Stimulated activated effector memory CD8-positive, alpha-beta T cell treated with anti-CD3 and anti-CD28 coated beads, Interleukin-12 subunit alpha, Interleukin-12 subunit beta, amount 100 ng/mL, for 72 hours (primary cell): ENCODE measurements at regions not wholly inside any gene's neighbourhood (a gene's known extent, or its start where the extent isn't known, plus 50 kb on each side); places are given as distances from the start of the nearest gene placed in this dataset.
"Not testable (repeated sequence)": the region's sequence is repeated elsewhere in the genome, so short reads cannot be mapped to it uniquely, and the experiment has no call there.

Experiments
- ATAC-seq: fragments of 150-1000 bp; cut with Tn5 transposase; 2 replicates; pipeline ENCODE4 v1.10.0; 2021
- DNase-seq, 2 donors: peaks; one replicate each; pipeline ENCODE4 v3.0.0; 2021 to 2022; ENCODE audit warnings: low spot score in 2 of 2
- H3K27ac Mint-ChIP-seq: one replicate; pipeline ENCODE4 v1.8.0; 2022; ENCODE audit warnings: mild to moderate bottlenecking, mixed read lengths
- H3K36me3 Mint-ChIP-seq: one replicate; pipeline ENCODE4 v1.8.0; 2022; ENCODE audit warnings: mild to moderate bottlenecking, mixed read lengths
- H3K4me1 Mint-ChIP-seq: one replicate; pipeline ENCODE4 v1.8.0; 2022; ENCODE audit warnings: mixed read lengths
- H3K4me3 Mint-ChIP-seq: one replicate; pipeline ENCODE4 v1.8.0; 2022; ENCODE audit warnings: mild to moderate bottlenecking, mixed read lengths
- H3K9me3 Mint-ChIP-seq: one replicate; pipeline ENCODE4 v1.8.0; 2022; ENCODE audit warnings: mixed read lengths

DNA sequence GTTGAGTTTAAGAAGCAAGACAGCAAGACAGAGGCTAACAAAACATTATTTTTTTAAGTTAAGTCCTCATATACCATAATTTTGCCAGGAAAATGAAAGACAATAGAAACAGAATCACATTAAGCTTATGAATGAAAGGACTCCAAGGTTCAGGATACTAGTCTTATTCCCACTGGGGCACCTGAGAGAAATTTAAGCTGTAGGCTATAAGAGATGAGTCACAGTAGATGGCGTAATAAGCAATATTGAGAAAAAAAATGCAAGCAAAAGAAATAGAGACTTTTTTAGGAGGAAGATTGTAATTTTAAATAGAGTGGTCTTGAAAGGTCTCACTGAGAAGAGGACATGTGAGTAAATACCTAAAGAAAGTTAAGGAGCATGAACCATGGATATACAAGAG lies 57.1 kb upstream of the KIF2B start:
- no peak for DNase-seq
- Mint-ChIP-seq H3K9me3 (peaks cover 16% of the 10 kb centered on the region), H3K4me3 (no peak overlapping the region), H3K27ac (no peak overlapping the region), H3K4me1 (no peaks in the 10 kb centered on the region), H3K36me3 (peaks cover 5% of the 10 kb centered on the region)
- no peak for ATAC-seq

GRCh38 chr17:53765129-53765528 lies 57.6 kb upstream of the KIF2B start:
- Mint-ChIP-seq H3K36me3 (peaks cover 5% of the 10 kb centered on the region), H3K4me1 (no peaks in the 10 kb centered on the region), H3K27ac (no peak overlapping the region), H3K4me3 (no peak overlapping the region), H3K9me3 (peaks cover 16% of the 10 kb centered on the region)
- DNase-seq (no peak), ATAC-seq (no peak)

DNA sequence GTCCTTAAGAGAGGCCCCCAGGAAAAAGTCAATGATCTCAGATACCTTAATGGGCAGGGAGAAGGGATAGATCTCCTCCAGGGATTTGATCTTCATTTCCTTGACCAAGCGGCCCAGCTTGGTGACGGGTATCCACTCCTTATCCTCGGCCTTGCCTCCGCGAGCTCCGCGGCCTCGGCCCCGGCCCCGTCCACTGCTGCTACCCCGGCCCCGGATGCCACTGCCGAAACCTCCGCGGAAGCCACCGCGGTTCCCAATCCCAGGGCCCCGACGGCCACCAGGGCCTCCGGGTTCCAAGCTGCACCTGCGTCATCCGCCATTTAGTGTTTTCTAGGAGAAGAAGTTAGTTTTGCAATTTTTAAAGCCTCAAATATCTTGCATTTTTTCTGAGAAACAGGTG lies 65.2 kb upstream of the KIF2B start:
- no peaks in the 10 kb centered on the region for H3K4me1 Mint-ChIP-seq
- ATAC-seq, result no peak
- H3K27ac Mint-ChIP-seq, result no peak overlapping the region
- H3K9me3 Mint-ChIP-seq, result peaks cover 7% of the 10 kb centered on the region
- H3K36me3 Mint-ChIP-seq, result no peaks in the 10 kb centered on the region
- no peak for DNase-seq
- H3K4me3 Mint-ChIP-seq, result no peak overlapping the region

GRCh38 chr17:53757116-53757515 lies 65.6 kb upstream of the KIF2B start:
- H3K4me3 Mint-ChIP-seq, H3K4me1 Mint-ChIP-seq, ATAC-seq, DNase-seq, H3K9me3 Mint-ChIP-seq, H3K36me3 Mint-ChIP-seq, H3K27ac Mint-ChIP-seq: not testable (repeated sequence)

GRCh38 chr17:53749178-53749577 lies 73.5 kb upstream of the KIF2B start:
- H3K4me3 Mint-ChIP-seq, result no peak overlapping the region
- DNase-seq (no peak), ATAC-seq (no peak)
- peaks cover 3% of the 10 kb centered on the region for H3K9me3 Mint-ChIP-seq
- no peaks in the 10 kb centered on the region for H3K4me1 Mint-ChIP-seq
- H3K27ac Mint-ChIP-seq, result no peak overlapping the region
- no peaks in the 10 kb centered on the region for H3K36me3 Mint-ChIP-seq

GRCh38 chr17:53748159-53748820 lies 74.4 kb upstream of the KIF2B start:
- H3K9me3 Mint-ChIP-seq, H3K36me3 Mint-ChIP-seq, H3K4me3 Mint-ChIP-seq, H3K27ac Mint-ChIP-seq, H3K4me1 Mint-ChIP-seq, DNase-seq, ATAC-seq: not testable (repeated sequence)

- Mint-ChIP-seq H3K4me1 (no peaks in the 10 kb centered on the region), H3K9me3 (peaks cover 14% of the 10 kb centered on the region), H3K4me3 (no peak overlapping the region), H3K36me3 (no peaks in the 10 kb centered on the region), H3K27ac (no peak overlapping the region)
- ATAC-seq (no peak), DNase-seq (no peak)
These were observed 82.4 kb upstream of the KIF2B start for GRCh38 chr17:53740312-53740711.

DNA sequence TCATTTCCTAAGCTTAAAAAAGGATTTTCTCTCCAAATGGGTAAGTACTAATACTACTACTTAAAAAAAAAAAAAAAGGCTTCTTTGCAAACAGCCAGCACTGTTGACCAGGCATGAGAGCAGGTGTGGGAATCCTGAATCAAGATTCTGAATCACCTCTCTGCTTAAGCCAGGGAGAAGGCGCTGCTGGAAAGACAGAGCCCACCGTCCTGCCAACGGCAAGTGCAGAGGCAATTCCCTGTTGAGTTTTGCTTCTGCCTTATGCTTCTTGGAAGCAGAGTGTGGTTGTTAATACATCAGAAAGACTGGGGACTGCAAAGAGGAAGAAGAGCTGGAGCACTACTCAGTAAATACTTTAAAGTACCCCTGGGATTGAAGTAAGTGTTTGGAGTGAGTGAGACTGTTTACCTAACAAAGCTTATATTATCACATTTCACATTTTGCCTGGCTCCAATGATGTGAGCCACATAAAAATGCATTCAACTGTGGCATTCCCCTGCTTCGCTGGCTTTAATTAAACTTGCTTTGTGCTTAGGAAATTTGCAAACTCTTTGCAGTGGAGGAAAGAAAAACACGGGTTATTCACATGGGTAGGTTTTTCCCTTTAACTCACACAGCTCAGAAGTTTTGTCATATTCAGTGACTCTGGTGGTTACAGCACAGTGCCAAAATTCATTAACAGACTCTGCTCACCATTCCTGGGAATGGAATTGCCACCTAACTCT lies 86.0 kb upstream of the KIF2B start:
- no peak overlapping the region for H3K4me3 Mint-ChIP-seq
- no peaks in the 10 kb centered on the region for H3K4me1 Mint-ChIP-seq
- no peak overlapping the region for H3K27ac Mint-ChIP-seq
- DNase-seq (no peak), ATAC-seq (no peak)
- no peaks in the 10 kb centered on the region for H3K36me3 Mint-ChIP-seq
- H3K9me3 Mint-ChIP-seq, result peaks cover 11% of the 10 kb centered on the region

- peaks cover 9% of the 10 kb centered on the region for H3K9me3 Mint-ChIP-seq
- DNase-seq, result no peak
- no peaks in the 10 kb centered on the region for H3K4me1 Mint-ChIP-seq
These were observed 98.0 kb upstream of the KIF2B start for GRCh38 chr17:53724726-53725125.

DNA sequence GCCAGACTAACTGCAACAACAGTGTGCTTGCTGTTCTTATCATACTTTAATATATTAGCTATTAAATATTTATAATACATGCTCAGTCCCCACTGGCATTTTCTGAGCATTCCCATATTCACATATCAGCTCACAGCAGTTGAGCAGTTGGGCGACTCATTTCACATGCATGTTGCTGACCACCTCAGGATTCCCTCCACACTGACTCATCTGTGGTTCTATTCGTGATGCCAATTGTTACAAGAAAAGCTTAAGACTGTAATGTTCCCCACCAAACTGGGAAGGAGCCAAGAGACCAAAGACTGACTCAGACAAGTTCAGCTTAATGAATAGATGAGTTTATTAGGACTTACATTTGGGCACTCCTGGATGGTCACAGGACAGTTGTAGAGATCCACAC lies 100.3 kb upstream of the KIF2B start:
- Mint-ChIP-seq H3K4me3 (no peak overlapping the region), H3K9me3 (peaks cover under 1% of the 10 kb centered on the region), H3K36me3 (no peaks in the 10 kb centered on the region), H3K4me1 (no peaks in the 10 kb centered on the region), H3K27ac (no peak overlapping the region)
- no peak for ATAC-seq
- DNase-seq, result no peak

More at GRCh38 chr17:53724726-53725125, 98.0 kb upstream of the KIF2B start:
- Mint-ChIP-seq H3K36me3 (no peaks in the 10 kb centered on the region), H3K27ac (no peak overlapping the region), H3K4me3 (no peak overlapping the region)
- ATAC-seq, result no peak

GRCh38 chr17:53721101-53721500 lies 101.6 kb upstream of the KIF2B start:
- H3K27ac Mint-ChIP-seq, result no peak overlapping the region
- ATAC-seq (no peak), DNase-seq (no peak)
- H3K4me3 Mint-ChIP-seq, result no peak overlapping the region
- H3K36me3 Mint-ChIP-seq, result no peaks in the 10 kb centered on the region
- peaks cover 3% of the 10 kb centered on the region for H3K9me3 Mint-ChIP-seq
- H3K4me1 Mint-ChIP-seq, result no peaks in the 10 kb centered on the region

GRCh38 chr17:53719229-53719628 lies 103.5 kb upstream of the KIF2B start:
- Mint-ChIP-seq H3K4me1 (no peaks in the 10 kb centered on the region), H3K9me3 (peaks cover 3% of the 10 kb centered on the region), H3K36me3 (no peaks in the 10 kb centered on the region), H3K4me3 (no peak overlapping the region), H3K27ac (no peak overlapping the region)
- ATAC-seq, result no peak
- no peak for DNase-seq

DNA sequence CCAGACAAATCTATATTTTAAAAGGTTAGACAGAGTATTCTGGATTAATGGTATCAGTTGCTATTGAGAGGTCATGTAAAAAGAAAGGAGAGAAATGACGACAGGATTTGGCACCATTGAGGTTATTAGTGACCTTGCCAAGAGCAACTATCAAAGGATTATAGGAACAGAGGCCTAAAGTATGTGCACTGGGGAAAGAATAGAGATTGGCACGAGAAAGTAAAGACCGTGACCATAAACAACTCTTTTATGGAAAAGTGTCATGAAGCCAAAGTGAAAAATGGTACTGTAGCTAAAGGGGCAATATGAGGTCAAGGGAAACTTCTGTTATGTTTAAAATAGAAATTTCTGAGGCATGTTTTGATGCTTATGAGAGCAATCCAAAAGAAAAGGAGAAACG lies 115.2 kb upstream of the KIF2B start:
- Mint-ChIP-seq H3K9me3 (peaks cover 27% of the 10 kb centered on the region), H3K4me3 (no peak overlapping the region), H3K4me1 (no peaks in the 10 kb centered on the region), H3K27ac (no peak overlapping the region), H3K36me3 (no peaks in the 10 kb centered on the region)
- DNase-seq (no peak), ATAC-seq (no peak)

GRCh38 chr17:53696286-53696685 lies 126.4 kb upstream of the KIF2B start:
- no peaks in the 10 kb centered on the region for H3K4me1 Mint-ChIP-seq
- DNase-seq (no peak), ATAC-seq (no peak)
- no peak overlapping the region for H3K4me3 Mint-ChIP-seq
- H3K36me3 Mint-ChIP-seq, result no peaks in the 10 kb centered on the region
- peaks cover 23% of the 10 kb centered on the region for H3K9me3 Mint-ChIP-seq
- no peak overlapping the region for H3K27ac Mint-ChIP-seq

GRCh38 chr17:53687324-53687723 lies 135.4 kb upstream of the KIF2B start:
- DNase-seq (no peak), ATAC-seq (no peak)
- peaks cover 21% of the 10 kb centered on the region for H3K9me3 Mint-ChIP-seq

GRCh38 chr17:53680745-53681144 lies 142.0 kb upstream of the KIF2B start:
- H3K4me1 Mint-ChIP-seq, result no peaks in the 10 kb centered on the region
- no peak overlapping the region for H3K4me3 Mint-ChIP-seq
- DNase-seq (no peak), ATAC-seq (no peak)
- H3K9me3 Mint-ChIP-seq, result peaks cover 19% of the 10 kb centered on the region
- no peak overlapping the region for H3K27ac Mint-ChIP-seq
- H3K36me3 Mint-ChIP-seq, result no peaks in the 10 kb centered on the region

More at GRCh38 chr17:53687324-53687723, 135.4 kb upstream of the KIF2B start:
- no peaks in the 10 kb centered on the region for H3K36me3 Mint-ChIP-seq
- H3K4me1 Mint-ChIP-seq, result no peaks in the 10 kb centered on the region
- H3K4me3 Mint-ChIP-seq, result no peak overlapping the region
- no peak overlapping the region for H3K27ac Mint-ChIP-seq
